ENCODE measurements at regions not wholly inside any gene's neighbourhood (a gene's known extent, or its start where the extent isn't known, plus 50 kb on each side); places are given as distances from the start of the nearest gene placed in this dataset.

DNA sequence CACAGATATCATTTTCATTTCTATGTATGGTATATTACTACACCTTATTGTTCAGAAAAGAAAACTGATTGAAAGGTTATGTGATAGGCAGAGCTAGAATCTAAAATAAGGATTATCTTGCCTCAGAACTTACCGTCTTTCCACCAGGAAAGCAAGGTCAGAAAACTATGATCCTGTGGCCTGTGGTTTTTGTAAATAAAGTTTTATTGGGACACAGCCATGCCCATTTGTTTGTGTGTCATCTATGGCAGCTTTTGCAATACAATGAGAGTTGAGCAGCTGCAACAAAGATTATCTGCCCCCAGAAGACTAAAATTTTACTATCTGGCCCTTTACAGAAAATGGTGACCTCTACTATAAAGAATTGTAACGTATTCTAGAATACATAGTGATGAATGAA is 314.7 kb upstream of the SLCO3A1 start:
- Histone ChIP-seq H3K27ac (no peak overlapping the region), H3K4me3 (no peak overlapping the region), H3K36me3 (no peaks in the 10 kb centered on the region), H3K9me3 (no peaks in the 10 kb centered on the region), H3K4me1 (no peaks in the 10 kb centered on the region), H3K27me3 (ENCODE audit: low read depth) (no peaks in the 10 kb centered on the region)
- intact Hi-C loops (cut with DNase I) = no loop called here
- ATAC-seq (no peak), DNase-seq (no peak)
- TF ChIP-seq CTCF (IDR thresholded peaks at IDR 0.05) = no peak

GRCh38 chr15:91541286-91541685 is 312.2 kb upstream of the SLCO3A1 start:
- no peak overlapping the region for H3K27ac ChIP-seq
- no peaks in the 10 kb centered on the region for H3K9me3 ChIP-seq
- no peaks in the 10 kb centered on the region for H3K36me3 ChIP-seq
- no peak overlapping the region for H3K4me3 ChIP-seq
- no peak for TF ChIP-seq CTCF (IDR thresholded peaks at IDR 0.05)
- no peak for DNase-seq
- intact Hi-C loops (cut with DNase I) = no loop called here
- no peaks in the 10 kb centered on the region for H3K4me1 ChIP-seq
- no peaks in the 10 kb centered on the region for H3K27me3 ChIP-seq (ENCODE audit: low read depth)
- no peak for ATAC-seq

DNA sequence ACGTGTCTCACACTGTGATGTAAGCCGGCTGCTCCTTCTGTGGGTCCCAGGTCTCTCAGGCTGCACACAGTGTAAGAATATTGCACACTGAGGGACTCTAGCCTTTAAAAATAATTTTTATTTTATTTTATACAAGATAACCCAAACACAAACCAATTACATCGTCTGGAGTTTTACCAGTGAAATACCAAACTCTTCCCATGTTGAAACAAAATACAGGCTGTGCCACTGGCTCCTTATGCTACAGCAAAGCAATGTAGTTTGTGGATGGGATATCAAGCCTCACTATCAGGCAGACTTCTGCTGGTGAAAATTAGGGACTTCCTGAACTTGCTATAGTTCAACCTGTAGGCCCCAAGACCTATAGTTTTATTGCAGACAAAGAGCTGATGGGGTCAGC is 311.3 kb upstream of the SLCO3A1 start:
- DNase-seq (no peak), ATAC-seq (no peak)
- Histone ChIP-seq H3K9me3 (no peaks in the 10 kb centered on the region), H3K27ac (no peak overlapping the region), H3K27me3 (ENCODE audit: low read depth) (no peaks in the 10 kb centered on the region), H3K4me3 (no peak overlapping the region), H3K36me3 (no peaks in the 10 kb centered on the region), H3K4me1 (no peaks in the 10 kb centered on the region)
- intact Hi-C loops (cut with DNase I) = no loop called here
- no peak for TF ChIP-seq CTCF (IDR thresholded peaks at IDR 0.05)

- no peaks in the 10 kb centered on the region for H3K4me1 ChIP-seq
- ATAC-seq = no peak
- H3K9me3 ChIP-seq = no peaks in the 10 kb centered on the region
- H3K27ac ChIP-seq = no peak overlapping the region
- no peak overlapping the region for H3K4me3 ChIP-seq
- no peak for TF ChIP-seq CTCF (IDR thresholded peaks at IDR 0.05)
- intact Hi-C loops (cut with DNase I) = no loop called here
- no peaks in the 10 kb centered on the region for H3K27me3 ChIP-seq (ENCODE audit: low read depth)
- no peaks in the 10 kb centered on the region for H3K36me3 ChIP-seq
- DNase-seq = no peak
These were observed 306.2 kb upstream of the SLCO3A1 start for GRCh38 chr15:91547356-91547755.

DNA sequence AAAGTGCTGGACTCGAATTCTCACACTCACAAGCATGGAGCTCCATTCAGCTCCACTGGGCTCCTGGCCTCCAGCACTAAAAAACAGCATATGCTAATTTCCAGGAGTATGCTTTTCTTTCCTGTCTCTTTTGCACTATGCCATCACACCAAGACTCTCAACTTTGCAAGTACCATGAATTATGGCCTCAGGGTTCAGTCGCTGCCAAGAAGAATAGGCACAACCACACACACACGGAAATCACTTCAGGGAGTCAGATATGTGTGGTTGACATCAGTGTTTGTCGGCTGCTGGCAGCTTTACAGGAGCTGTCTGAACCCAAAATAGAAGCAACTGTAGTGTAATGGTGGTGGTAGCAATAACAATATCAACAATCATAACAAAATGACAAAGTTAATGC is 305.0 kb upstream of the SLCO3A1 start:
- DNase-seq = no peak

More for the DNA sequence above, 305.0 kb upstream of the SLCO3A1 start:
- no peak overlapping the region for H3K4me3 ChIP-seq
- intact Hi-C loops (cut with DNase I) = no loop called here
- H3K36me3 ChIP-seq = no peaks in the 10 kb centered on the region
- H3K9me3 ChIP-seq = no peaks in the 10 kb centered on the region
- TF ChIP-seq CTCF (IDR thresholded peaks at IDR 0.05) = no peak
- no peak for ATAC-seq
- no peaks in the 10 kb centered on the region for H3K4me1 ChIP-seq
- no peaks in the 10 kb centered on the region for H3K27me3 ChIP-seq (ENCODE audit: low read depth)
- H3K27ac ChIP-seq = no peak overlapping the region

Data from lower lobe of right lung (tissue), 2 donors.